ENCODE measurements at regions not wholly inside any gene's neighbourhood (a gene's known extent, or its start where the extent isn't known, plus 50 kb on each side); places are given as distances from the start of the nearest gene placed in this dataset.

DNA sequence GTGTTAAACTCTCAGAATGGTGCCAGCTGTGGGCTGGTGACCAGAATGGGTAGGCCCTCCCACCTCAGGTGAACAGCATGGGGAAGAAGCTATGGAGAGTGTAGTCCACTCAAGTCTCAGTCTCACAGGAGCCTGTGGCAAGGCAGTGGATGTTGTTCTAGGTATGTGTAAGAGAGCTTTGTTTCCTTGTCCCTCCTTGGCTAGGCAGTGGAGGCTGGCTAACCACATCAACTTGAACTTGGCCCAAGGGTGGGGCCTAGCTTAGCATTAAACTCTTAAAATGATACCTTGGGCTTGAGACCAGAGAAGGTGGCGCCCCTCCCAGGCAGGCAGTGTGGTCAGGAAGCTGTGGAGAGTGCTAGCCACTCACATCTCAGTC is 53.2 kb upstream of the SLC4A10 start:
- TF ChIP-seq, protein P1, sequence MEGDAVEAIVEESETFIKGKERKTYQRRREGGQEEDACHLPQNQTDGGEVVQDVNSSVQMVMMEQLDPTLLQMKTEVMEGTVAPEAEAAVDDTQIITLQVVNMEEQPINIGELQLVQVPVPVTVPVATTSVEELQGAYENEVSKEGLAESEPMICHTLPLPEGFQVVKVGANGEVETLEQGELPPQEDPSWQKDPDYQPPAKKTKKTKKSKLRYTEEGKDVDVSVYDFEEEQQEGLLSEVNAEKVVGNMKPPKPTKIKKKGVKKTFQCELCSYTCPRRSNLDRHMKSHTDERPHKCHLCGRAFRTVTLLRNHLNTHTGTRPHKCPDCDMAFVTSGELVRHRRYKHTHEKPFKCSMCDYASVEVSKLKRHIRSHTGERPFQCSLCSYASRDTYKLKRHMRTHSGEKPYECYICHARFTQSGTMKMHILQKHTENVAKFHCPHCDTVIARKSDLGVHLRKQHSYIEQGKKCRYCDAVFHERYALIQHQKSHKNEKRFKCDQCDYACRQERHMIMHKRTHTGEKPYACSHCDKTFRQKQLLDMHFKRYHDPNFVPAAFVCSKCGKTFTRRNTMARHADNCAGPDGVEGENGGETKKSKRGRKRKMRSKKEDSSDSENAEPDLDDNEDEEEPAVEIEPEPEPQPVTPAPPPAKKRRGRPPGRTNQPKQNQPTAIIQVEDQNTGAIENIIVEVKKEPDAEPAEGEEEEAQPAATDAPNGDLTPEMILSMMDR (IDR thresholded peaks at IDR 0.05), result no peak
- Histone ChIP-seq H3K36me3 (ENCODE audit: control insufficient read depth, insufficient read depth, low read length) (no peaks in the 10 kb centered on the region), H3K27ac (ENCODE audit: low read length) (no peak overlapping the region), H3K4me1 (ENCODE audit: control insufficient read depth, insufficient read depth, low read length) (peaks cover 7% of the 10 kb centered on the region), H3K9me3 (ENCODE audit: control insufficient read depth, insufficient read depth, low read length) (no peaks in the 10 kb centered on the region), H3K27me3 (ENCODE audit: control insufficient read depth, insufficient read depth, low read length) (no peaks in the 10 kb centered on the region), H3K4me3 (ENCODE audit: low read length) (no peak overlapping the region)
- DNase-seq (no peak), ATAC-seq (no peak)
- intact Hi-C loops (cut with micrococcal nuclease), result no loop called here
- peaks cover 7 to 15% of the 10 kb centered on the region in 2 donors for H3K4me1 Mint-ChIP-seq
- H3K27ac Mint-ChIP-seq, result no peak overlapping the region
- H3K27me3 Mint-ChIP-seq (ENCODE audit: low read depth in 2 of 2), result no peaks in the 10 kb centered on the region
- H3K36me3 Mint-ChIP-seq, result no peaks in the 10 kb centered on the region
- H3K4me3 Mint-ChIP-seq, result no peak overlapping the region
- H3K9me3 Mint-ChIP-seq, result no peaks in the 10 kb centered on the region
- 59% methylated on average over 1 of the region's 1 CpG for WGBS (ENCODE audit: insufficient coverage)

Data from natural killer cell (primary cell).